22Rv1 (cell line): ENCODE measurements at regions not wholly inside any gene's neighbourhood (a gene's known extent, or its start where the extent isn't known, plus 50 kb on each side); places are given as distances from the start of the nearest gene placed in this dataset.

Source experiments
- ZFX ChIP-seq: fragments of 450-650 bp; IDR thresholded peaks from 2 replicates; pipeline ENCODE4 v1.6.1; 2017; ENCODE audit warnings: antibody characterized with exemption, borderline replicate concordance
- TF ChIP-seq, protein P1 (sequence below): fragments of 450-650 bp; IDR thresholded peaks from 2 replicates; pipeline ENCODE4 v1.5.1; 2017; ENCODE audit warnings: mild to moderate bottlenecking

DNA sequence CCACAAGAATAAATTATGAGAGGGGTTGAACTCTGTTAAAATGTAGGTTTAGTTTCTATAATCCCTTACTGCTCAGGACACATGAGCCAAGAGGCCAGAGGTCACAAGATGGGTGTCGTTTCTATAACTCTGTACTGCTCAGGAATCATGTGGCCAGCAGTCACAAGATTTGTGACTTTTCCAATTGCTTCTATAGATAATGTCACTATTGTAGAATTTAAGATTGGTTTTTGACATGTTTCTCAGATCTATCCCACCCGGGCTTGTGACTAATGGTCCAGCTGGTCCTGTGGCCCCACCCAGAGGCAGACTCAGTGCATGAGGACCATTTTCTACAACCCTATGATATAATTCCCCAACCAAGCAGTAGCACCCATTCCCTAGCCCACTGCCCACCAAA is 662.0 kb upstream of the KLF12 start:
- TF ChIP-seq, protein P1, sequence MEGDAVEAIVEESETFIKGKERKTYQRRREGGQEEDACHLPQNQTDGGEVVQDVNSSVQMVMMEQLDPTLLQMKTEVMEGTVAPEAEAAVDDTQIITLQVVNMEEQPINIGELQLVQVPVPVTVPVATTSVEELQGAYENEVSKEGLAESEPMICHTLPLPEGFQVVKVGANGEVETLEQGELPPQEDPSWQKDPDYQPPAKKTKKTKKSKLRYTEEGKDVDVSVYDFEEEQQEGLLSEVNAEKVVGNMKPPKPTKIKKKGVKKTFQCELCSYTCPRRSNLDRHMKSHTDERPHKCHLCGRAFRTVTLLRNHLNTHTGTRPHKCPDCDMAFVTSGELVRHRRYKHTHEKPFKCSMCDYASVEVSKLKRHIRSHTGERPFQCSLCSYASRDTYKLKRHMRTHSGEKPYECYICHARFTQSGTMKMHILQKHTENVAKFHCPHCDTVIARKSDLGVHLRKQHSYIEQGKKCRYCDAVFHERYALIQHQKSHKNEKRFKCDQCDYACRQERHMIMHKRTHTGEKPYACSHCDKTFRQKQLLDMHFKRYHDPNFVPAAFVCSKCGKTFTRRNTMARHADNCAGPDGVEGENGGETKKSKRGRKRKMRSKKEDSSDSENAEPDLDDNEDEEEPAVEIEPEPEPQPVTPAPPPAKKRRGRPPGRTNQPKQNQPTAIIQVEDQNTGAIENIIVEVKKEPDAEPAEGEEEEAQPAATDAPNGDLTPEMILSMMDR: no peak
- no peak for TF ChIP-seq ZFX
